Astrocyte of the spinal cord (primary cell): ENCODE measurements at regions not wholly inside any gene's neighbourhood (a gene's known extent, or its start where the extent isn't known, plus 50 kb on each side); places are given as distances from the start of the nearest gene placed in this dataset.

Experiments used
- DNase-seq: peaks from one replicate; pipeline ENCODE4 v3.0.0; 2011; ENCODE audit warnings: low read depth, low spot score
- H3K4me3 ChIP-seq: 2 replicates; pipeline ENCODE4 v1.5.1; 2011; ENCODE audit warnings: low read depth, mild to moderate bottlenecking, low read length, moderate library complexity
- in situ Hi-C: cut with HindIII; loops from 2 replicates; pipeline ENCODE4 v1.10.0; 2017; ENCODE audit warnings: low sequenced_read_pairs
- TF ChIP-seq, protein P1 (sequence below): IDR thresholded peaks from 2 replicates; pipeline ENCODE4 v1.5.1; 2012; ENCODE audit warnings: low read depth, mild to moderate bottlenecking, low read length, inconsistent platforms

DNA sequence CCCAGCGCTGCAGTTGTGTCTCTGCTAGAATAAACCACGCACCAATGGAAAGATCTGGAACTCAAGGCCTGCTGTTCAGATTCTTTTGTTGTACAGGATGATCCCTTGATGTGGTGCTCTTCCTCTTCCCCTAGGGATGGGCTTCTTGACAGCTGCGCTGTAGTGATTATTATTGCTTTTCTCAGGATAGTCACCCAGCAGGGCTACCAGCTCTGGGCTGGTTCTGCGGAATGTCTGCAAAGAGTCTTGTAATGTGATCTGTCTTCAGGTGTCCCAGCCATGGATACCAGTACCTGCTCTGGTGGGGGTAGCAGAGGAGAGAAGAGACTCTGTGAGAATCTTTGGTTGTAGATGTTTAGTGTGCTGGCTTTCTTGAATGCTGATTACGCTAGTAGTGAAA lies 974.2 kb downstream of the NSUN3 start:
- in situ Hi-C loops: no loop called here
- TF ChIP-seq, protein P1, sequence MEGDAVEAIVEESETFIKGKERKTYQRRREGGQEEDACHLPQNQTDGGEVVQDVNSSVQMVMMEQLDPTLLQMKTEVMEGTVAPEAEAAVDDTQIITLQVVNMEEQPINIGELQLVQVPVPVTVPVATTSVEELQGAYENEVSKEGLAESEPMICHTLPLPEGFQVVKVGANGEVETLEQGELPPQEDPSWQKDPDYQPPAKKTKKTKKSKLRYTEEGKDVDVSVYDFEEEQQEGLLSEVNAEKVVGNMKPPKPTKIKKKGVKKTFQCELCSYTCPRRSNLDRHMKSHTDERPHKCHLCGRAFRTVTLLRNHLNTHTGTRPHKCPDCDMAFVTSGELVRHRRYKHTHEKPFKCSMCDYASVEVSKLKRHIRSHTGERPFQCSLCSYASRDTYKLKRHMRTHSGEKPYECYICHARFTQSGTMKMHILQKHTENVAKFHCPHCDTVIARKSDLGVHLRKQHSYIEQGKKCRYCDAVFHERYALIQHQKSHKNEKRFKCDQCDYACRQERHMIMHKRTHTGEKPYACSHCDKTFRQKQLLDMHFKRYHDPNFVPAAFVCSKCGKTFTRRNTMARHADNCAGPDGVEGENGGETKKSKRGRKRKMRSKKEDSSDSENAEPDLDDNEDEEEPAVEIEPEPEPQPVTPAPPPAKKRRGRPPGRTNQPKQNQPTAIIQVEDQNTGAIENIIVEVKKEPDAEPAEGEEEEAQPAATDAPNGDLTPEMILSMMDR: no peak
- no peak for DNase-seq
- no peak overlapping the region for H3K4me3 ChIP-seq

DNA sequence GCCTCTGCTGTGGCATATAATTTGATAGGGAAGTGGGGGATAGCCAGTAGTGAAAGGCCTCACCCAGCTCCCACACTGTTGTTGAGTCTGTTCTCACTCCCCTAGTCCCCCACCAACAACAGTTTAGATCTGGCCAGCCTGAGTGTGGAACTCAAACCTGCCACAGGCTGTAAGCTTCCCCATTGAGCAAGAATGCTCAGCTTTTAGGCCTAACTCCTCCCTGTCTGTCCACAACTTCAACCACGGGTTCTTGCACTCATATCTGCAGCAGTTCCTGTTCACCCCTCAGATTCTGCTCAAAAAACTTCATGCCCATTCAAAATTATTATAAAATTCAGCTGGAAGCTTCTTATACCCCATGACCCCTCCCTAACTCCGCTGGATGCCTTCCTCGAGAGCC lies 975.1 kb downstream of the NSUN3 start:
- TF ChIP-seq, protein P1: no peak
- in situ Hi-C loops: no loop called here
- H3K4me3 ChIP-seq: no peak overlapping the region
- DNase-seq: no peak

DNA sequence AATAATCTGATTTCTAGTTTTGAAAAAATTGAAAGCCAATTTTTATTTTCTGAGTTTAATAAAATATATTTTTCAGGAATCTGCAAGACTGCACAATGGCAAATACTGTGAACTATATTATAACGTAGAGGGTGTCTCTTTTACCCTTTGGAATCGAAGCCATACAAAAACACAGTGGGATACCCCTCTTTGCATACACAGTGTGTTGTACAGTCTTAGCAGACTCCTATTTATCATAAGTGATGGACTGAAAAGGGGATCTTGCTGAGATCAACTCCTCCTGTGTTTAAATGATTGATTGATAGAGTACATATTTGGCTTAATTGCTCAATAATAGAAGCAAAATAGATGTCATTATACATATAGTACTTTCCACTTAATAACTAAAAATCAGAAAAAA lies 981.2 kb downstream of the NSUN3 start:
- no peak for DNase-seq
- no peak overlapping the region for H3K4me3 ChIP-seq
- TF ChIP-seq, protein P1: no peak
- in situ Hi-C loops: no loop called here

DNA sequence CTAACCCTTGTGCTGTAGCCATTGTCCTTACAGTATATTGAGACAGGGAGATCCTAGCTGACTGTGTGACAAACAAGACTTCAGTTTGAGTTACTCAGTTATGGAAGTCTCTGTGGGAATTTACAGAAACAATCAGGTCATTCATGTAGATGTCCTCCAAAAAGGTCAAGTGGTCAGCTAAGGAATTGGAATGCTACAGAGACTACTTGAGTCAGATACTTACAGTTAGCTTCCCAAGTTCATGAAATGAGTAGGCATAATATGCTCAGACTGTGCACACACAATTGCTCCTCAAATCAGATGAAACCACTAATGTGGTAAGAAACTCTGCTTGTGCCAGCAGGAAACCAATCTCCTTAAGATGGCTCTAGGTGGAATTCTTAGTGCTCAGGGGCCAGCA lies 985.7 kb downstream of the NSUN3 start:
- no peak overlapping the region for H3K4me3 ChIP-seq
- peak; percentile 3 for DNase-seq
- TF ChIP-seq, protein P1: no peak
- in situ Hi-C loops: no loop called here

DNA sequence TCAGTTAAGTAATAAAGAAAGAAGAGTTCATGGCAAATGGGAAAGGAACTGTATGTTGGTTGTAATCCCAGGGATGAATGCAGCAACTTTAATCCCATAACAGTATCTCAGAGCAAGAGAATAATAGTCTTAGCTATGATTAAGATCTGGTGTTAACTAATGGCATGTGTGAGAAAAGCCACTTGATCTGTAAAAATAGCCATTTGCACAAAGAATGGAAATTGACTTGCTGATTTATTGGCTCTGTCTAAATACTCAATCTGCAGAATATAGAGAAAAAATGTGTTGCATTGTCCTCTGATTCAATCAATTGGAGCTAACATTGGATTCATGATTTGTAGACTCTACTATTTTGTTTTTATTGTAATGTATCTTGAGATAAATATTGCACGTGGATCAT lies 987.0 kb downstream of the NSUN3 start:
- DNase-seq: no peak
- TF ChIP-seq, protein P1: no peak
- in situ Hi-C loops: no loop called here

DNA sequence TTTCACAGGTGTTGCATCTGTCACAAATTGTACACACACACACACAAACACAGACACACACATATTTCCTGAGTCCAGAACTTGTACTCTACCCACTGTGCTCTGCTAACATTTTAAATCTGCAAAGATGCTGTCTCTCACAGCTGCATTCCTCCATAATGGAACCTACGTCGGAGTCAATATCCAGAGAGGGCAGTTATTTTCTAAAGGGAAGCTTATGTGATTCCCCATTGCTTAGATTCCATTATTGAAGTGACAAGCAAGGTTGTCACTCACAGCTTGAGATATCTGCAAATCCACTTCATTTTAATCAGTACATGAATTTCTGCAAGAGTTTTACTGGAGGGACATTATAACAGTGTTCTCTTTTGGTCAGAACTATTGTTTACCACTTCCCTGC lies 992.4 kb downstream of the NSUN3 start:
- in situ Hi-C loops: no loop called here
- TF ChIP-seq, protein P1: no peak
- DNase-seq: no peak
- no peak overlapping the region for H3K4me3 ChIP-seq

More for the DNA sequence above, 987.0 kb downstream of the NSUN3 start:
- no peak overlapping the region for H3K4me3 ChIP-seq

DNA sequence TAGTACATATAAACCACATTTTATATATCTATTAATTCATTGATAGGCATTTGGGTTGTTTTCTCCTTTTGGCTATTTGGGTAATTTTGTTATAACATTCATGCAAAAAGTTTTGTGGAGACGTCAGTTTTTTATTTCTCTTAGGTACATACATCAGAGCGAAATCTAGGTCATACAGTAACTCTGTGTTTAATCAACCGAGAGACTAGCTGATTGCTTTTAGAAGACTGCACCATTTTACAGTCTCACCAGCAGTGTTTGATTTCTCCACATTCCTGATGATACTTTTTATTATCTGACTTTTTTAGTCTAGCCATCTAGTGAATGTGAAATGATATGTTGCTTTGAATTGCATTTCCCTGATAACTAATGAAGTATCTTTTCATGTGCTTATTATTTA lies 1019.3 kb downstream of the NSUN3 start:
- TF ChIP-seq, protein P1: no peak
- DNase-seq: no peak
- in situ Hi-C loops: no loop called here
- H3K4me3 ChIP-seq: no peak overlapping the region
